ENCODE measurements at regions not wholly inside any gene's neighbourhood (a gene's known extent, or its start where the extent isn't known, plus 50 kb on each side); places are given as distances from the start of the nearest gene placed in this dataset.

- no peak for DNase-seq
- TF ChIP-seq, protein P1, sequence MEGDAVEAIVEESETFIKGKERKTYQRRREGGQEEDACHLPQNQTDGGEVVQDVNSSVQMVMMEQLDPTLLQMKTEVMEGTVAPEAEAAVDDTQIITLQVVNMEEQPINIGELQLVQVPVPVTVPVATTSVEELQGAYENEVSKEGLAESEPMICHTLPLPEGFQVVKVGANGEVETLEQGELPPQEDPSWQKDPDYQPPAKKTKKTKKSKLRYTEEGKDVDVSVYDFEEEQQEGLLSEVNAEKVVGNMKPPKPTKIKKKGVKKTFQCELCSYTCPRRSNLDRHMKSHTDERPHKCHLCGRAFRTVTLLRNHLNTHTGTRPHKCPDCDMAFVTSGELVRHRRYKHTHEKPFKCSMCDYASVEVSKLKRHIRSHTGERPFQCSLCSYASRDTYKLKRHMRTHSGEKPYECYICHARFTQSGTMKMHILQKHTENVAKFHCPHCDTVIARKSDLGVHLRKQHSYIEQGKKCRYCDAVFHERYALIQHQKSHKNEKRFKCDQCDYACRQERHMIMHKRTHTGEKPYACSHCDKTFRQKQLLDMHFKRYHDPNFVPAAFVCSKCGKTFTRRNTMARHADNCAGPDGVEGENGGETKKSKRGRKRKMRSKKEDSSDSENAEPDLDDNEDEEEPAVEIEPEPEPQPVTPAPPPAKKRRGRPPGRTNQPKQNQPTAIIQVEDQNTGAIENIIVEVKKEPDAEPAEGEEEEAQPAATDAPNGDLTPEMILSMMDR (IDR thresholded peaks at IDR 0.05; ENCODE audit: partially characterized antibody, unreplicated experiment), result no peak
- Mint-ChIP-seq H3K36me3 (ENCODE audit: unreplicated experiment) (no peaks in the 10 kb centered on the region), H3K4me3 (ENCODE audit: unreplicated experiment) (no peak overlapping the region), H3K9me3 (ENCODE audit: unreplicated experiment) (peaks cover 5% of the 10 kb centered on the region), H3K4me1 (ENCODE audit: low read depth, unreplicated experiment) (no peaks in the 10 kb centered on the region), H3K27me3 (ENCODE audit: unreplicated experiment) (no peaks in the 10 kb centered on the region), H3K27ac (ENCODE audit: unreplicated experiment) (no peak overlapping the region)
Measured at GRCh38 chr10:83346266-83346910, 792.9 kb upstream of the GHITM start.

- TF ChIP-seq, protein P1 (IDR thresholded peaks at IDR 0.05; ENCODE audit: partially characterized antibody, unreplicated experiment), result no peak
- H3K27ac Mint-ChIP-seq (ENCODE audit: unreplicated experiment), result no peak overlapping the region
- H3K36me3 Mint-ChIP-seq (ENCODE audit: unreplicated experiment), result no peaks in the 10 kb centered on the region
- no peaks in the 10 kb centered on the region for H3K4me1 Mint-ChIP-seq (ENCODE audit: low read depth, unreplicated experiment)
- no peaks in the 10 kb centered on the region for H3K27me3 Mint-ChIP-seq (ENCODE audit: unreplicated experiment)
- no peak overlapping the region for H3K4me3 Mint-ChIP-seq (ENCODE audit: unreplicated experiment)
- no peak for DNase-seq
- H3K9me3 Mint-ChIP-seq (ENCODE audit: unreplicated experiment), result no peaks in the 10 kb centered on the region
Measured at GRCh38 chr10:83352588-83352987, 786.7 kb upstream of the GHITM start.

GRCh38 chr10:83354456-83354855, 784.9 kb upstream of the GHITM start:
- H3K4me3 Mint-ChIP-seq (ENCODE audit: unreplicated experiment), result no peak overlapping the region
- H3K27ac Mint-ChIP-seq (ENCODE audit: unreplicated experiment), result no peak overlapping the region
- H3K36me3 Mint-ChIP-seq (ENCODE audit: unreplicated experiment), result no peaks in the 10 kb centered on the region
- TF ChIP-seq, protein P1 (IDR thresholded peaks at IDR 0.05; ENCODE audit: partially characterized antibody, unreplicated experiment), result no peak
- DNase-seq, result no peak
- H3K27me3 Mint-ChIP-seq (ENCODE audit: unreplicated experiment), result no peaks in the 10 kb centered on the region
- H3K4me1 Mint-ChIP-seq (ENCODE audit: low read depth, unreplicated experiment), result no peaks in the 10 kb centered on the region
- H3K9me3 Mint-ChIP-seq (ENCODE audit: unreplicated experiment), result no peaks in the 10 kb centered on the region

- no peak overlapping the region for H3K27ac Mint-ChIP-seq (ENCODE audit: unreplicated experiment)
- no peaks in the 10 kb centered on the region for H3K9me3 Mint-ChIP-seq (ENCODE audit: unreplicated experiment)
- TF ChIP-seq, protein P1 (IDR thresholded peaks at IDR 0.05; ENCODE audit: partially characterized antibody, unreplicated experiment), result no peak
- peaks cover 2% of the 10 kb centered on the region for H3K27me3 Mint-ChIP-seq (ENCODE audit: unreplicated experiment)
- H3K4me3 Mint-ChIP-seq (ENCODE audit: unreplicated experiment), result no peak overlapping the region
- DNase-seq, result no peak
- no peaks in the 10 kb centered on the region for H3K36me3 Mint-ChIP-seq (ENCODE audit: unreplicated experiment)
- no peaks in the 10 kb centered on the region for H3K4me1 Mint-ChIP-seq (ENCODE audit: low read depth, unreplicated experiment)
Measured at GRCh38 chr10:83357004-83357403, 782.3 kb upstream of the GHITM start.

GRCh38 chr10:83357627-83358026, 781.7 kb upstream of the GHITM start:
- H3K4me1 Mint-ChIP-seq (ENCODE audit: low read depth, unreplicated experiment), result no peaks in the 10 kb centered on the region
- TF ChIP-seq, protein P1 (IDR thresholded peaks at IDR 0.05; ENCODE audit: partially characterized antibody, unreplicated experiment), result no peak
- H3K4me3 Mint-ChIP-seq (ENCODE audit: unreplicated experiment), result no peak overlapping the region
- H3K27me3 Mint-ChIP-seq (ENCODE audit: unreplicated experiment), result peaks cover 2% of the 10 kb centered on the region
- H3K27ac Mint-ChIP-seq (ENCODE audit: unreplicated experiment), result no peak overlapping the region
- no peaks in the 10 kb centered on the region for H3K36me3 Mint-ChIP-seq (ENCODE audit: unreplicated experiment)
- no peak for DNase-seq
- H3K9me3 Mint-ChIP-seq (ENCODE audit: unreplicated experiment), result no peaks in the 10 kb centered on the region

Data from glutamatergic neuron (in vitro differentiated cells).